BLaER1 treated with 17β-estradiol and CSF1 and Interleukin-3, amounts not matched to agents 10 nM and 100 nM (cell line): ENCODE measurements at regions not wholly inside any gene's neighbourhood (a gene's known extent, or its start where the extent isn't known, plus 50 kb on each side); places are given as distances from the start of the nearest gene placed in this dataset.

Experiments used
- H3K27ac ChIP-seq, 11 experiments: shearing (Covaris generic); formaldehyde crosslinking; 2 replicates each; pipeline ENCODE4 v1.8.1; 2022
- H3K27me3 ChIP-seq, 11 experiments: shearing (Covaris generic); formaldehyde crosslinking; 2 replicates each; pipeline ENCODE4 v1.8.1; 2022
- H3K36me3 ChIP-seq, 11 experiments: shearing (Covaris generic); formaldehyde crosslinking; 2 replicates each; pipeline ENCODE4 v1.8.1; 2022
- H3K4me1 ChIP-seq, 10 experiments: shearing (Covaris generic); formaldehyde crosslinking; 2 replicates each; pipeline ENCODE4 v1.8.1; 2022
- H3K4me2 ChIP-seq, 11 experiments: shearing (Covaris generic); formaldehyde crosslinking; 2 replicates each; pipeline ENCODE4 v1.8.1; 2022
- H3K4me3 ChIP-seq, 10 experiments: shearing (Covaris generic); formaldehyde crosslinking; 2 replicates each; pipeline ENCODE4 v1.8.1; 2022
- H3K9ac ChIP-seq, 11 experiments: shearing (Covaris generic); formaldehyde crosslinking; 2 replicates each; pipeline ENCODE4 v1.8.1; 2022
- H3K9me3 ChIP-seq, 11 experiments: shearing (Covaris generic); formaldehyde crosslinking; replicated peaks in 1 of 11; 2 replicates each; pipeline ENCODE4 v1.8.1; 2022
- H4K20me1 ChIP-seq, 11 experiments: shearing (Covaris generic); formaldehyde crosslinking; 2 replicates each; pipeline ENCODE4 v1.8.1; 2022
- Cebpa-rat ChIP-seq, 11 experiments: shearing (Covaris generic); IDR thresholded peaks; 2 replicates each; pipeline ENCODE4 v1.8.1; 2022

DNA sequence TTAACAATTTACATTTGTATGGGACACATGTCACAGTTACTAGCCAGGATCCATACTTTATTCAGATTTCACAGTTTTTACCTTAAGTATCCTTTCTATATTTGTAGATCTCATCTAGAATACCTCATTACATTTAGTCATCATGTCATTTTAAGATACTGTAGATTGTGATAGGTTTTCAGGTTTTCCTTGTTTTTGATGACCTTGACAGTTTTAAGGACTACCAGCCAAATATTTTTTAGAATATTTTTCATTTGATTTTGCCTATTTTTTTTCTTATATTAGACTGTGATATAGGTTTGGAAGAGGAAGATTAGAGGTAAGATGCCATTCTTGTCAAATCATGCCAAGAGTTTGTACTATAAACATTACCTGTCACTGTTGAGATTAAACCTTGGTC, 460.3 kb downstream of the ANKRD7 start:
- TF ChIP-seq Cebpa-rat (IDR thresholded peaks at IDR 0.05), result no peak
- Histone ChIP-seq H3K27ac (no peak overlapping the region), H3K4me2 (no peak overlapping the region), H3K27me3 (no peaks in the 10 kb centered on the region), H3K9me3 (no peaks in the 10 kb centered on the region), H3K4me1 (no peaks in the 10 kb centered on the region), H3K36me3 (no peaks in the 10 kb centered on the region), H4K20me1 (no peaks in the 10 kb centered on the region), H3K9ac (no peak overlapping the region), H3K4me3 (no peak overlapping the region)

DNA sequence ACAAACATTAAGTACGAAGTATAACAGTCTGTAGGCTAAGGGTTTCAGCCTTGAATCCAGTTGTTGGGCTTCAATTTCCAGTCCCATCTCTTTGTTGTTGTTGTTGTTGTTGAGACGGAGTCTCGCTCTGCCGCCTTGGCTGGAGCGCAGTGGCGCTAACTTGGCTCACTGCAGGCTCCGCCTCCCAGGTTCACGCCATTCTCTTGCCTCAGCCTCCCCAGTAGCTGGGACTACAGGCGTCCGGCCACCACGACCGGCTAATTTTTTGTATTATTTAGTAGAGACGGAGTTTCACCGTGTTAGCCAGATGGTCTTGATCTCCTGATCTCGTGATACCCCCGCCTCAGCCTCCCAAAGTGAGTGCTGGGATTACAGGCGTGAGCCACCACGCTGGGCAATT, 464.9 kb downstream of the ANKRD7 start:
- Histone ChIP-seq H4K20me1 (no peaks in the 10 kb centered on the region), H3K9me3 (no peaks in the 10 kb centered on the region), H3K4me1 (no peaks in the 10 kb centered on the region), H3K27me3 (no peaks in the 10 kb centered on the region), H3K4me3 (no peak overlapping the region), H3K9ac (no peak overlapping the region), H3K27ac (no peak overlapping the region), H3K4me2 (no peak overlapping the region), H3K36me3 (no peaks in the 10 kb centered on the region)
- TF ChIP-seq Cebpa-rat (IDR thresholded peaks at IDR 0.05), result no peak

DNA sequence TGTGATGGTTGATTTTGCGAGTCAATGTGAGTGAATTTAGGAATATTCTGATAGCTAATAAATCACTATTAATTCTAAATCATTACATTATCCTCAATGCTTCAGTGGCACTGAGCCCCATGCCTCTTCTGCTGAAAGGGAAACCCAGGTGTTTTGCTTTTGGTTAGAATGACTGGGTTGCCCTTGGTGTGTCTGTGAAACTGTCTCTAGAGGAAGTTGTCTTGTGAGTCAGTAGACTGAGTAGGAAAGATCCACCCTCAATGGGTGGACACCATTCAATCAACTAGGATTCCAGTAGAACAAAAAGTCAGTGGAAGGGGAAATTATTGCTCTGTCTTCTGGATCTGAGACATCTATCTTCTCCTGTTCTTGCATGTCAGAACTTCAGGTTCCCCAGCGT, 472.4 kb downstream of the ANKRD7 start:
- Histone ChIP-seq H3K9me3 (no peaks in the 10 kb centered on the region), H4K20me1 (no peaks in the 10 kb centered on the region), H3K27me3 (no peaks in the 10 kb centered on the region), H3K4me2 (no peak overlapping the region), H3K36me3 (no peaks in the 10 kb centered on the region), H3K4me3 (no peak overlapping the region), H3K4me1 (no peaks in the 10 kb centered on the region), H3K9ac (no peak overlapping the region), H3K27ac (no peak overlapping the region)
- no peak for TF ChIP-seq Cebpa-rat (IDR thresholded peaks at IDR 0.05)

DNA sequence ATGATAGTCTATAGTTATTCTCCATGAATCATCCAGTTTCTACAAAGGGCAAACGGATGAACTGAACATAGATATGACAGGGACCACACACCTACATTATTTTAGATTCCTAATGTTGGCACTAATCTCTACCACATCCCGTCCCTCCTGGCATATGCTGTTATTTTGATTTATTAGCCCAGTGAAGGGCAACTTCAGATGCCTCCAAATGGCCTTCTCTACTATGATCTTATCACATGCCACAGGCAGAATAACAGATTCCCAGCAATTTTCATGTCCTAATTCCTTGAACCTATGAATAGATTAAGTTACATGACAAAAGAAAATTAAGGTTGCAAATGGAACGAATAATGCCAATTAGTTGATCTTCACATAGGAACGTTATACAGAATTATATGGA, 474.7 kb downstream of the ANKRD7 start:
- no peak overlapping the region for H3K4me3 ChIP-seq
- H3K9me3 ChIP-seq, result no peaks in the 10 kb centered on the region
- no peak overlapping the region for H3K4me2 ChIP-seq
- H3K4me1 ChIP-seq, result no peaks in the 10 kb centered on the region
- H3K36me3 ChIP-seq, result no peaks in the 10 kb centered on the region
- no peaks in the 10 kb centered on the region for H3K27me3 ChIP-seq
- no peaks in the 10 kb centered on the region for H4K20me1 ChIP-seq
- H3K27ac ChIP-seq, result no peak overlapping the region
- no peak overlapping the region for H3K9ac ChIP-seq
- no peak for TF ChIP-seq Cebpa-rat (IDR thresholded peaks at IDR 0.05)

DNA sequence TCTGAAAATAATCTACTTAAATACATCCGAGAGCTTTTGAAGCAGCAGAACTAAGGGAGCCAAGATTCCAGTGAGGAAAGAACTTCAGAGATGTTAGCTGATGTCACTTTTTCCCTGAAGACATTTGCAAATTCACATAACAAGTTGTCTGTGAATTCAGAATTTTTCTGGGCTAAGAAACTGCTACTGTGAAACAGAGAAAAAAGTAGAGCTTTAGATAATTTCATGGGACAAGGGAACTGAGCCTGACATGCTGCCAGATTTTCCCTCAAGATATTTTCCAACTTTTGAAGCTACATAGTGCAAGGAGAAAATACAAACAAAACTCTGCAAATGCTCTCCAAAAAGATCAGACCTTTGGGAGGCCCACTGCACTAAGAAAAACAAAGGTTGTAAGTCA, 484.2 kb downstream of the ANKRD7 start:
- H3K9ac ChIP-seq, result no peak overlapping the region
- no peak overlapping the region for H3K4me3 ChIP-seq
- H4K20me1 ChIP-seq, result no peaks in the 10 kb centered on the region
- no peaks in the 10 kb centered on the region for H3K9me3 ChIP-seq
- H3K36me3 ChIP-seq, result no peaks in the 10 kb centered on the region
- H3K4me2 ChIP-seq, result no peak overlapping the region
- H3K27ac ChIP-seq, result no peak overlapping the region
- H3K27me3 ChIP-seq, result no peaks in the 10 kb centered on the region
- H3K4me1 ChIP-seq, result no peaks in the 10 kb centered on the region
- TF ChIP-seq Cebpa-rat (IDR thresholded peaks at IDR 0.05), result no peak

DNA sequence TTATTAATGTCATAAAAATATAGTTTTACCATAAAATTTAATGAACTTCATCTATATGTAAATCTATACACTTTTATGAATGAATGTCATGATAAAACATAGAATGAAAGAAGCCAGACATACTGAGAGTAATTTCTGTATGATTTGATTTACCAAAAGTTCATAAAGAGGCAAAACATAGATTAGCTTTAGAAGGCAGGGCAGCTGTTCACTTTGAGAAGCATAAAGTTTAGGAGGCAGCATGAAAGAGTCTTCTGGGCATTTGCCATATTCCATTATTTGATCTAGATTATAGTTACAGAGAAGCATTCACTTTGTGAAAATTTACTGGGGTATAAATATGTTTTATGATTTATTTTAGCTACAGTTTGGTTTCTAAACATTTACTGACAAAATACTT, 487.2 kb downstream of the ANKRD7 start:
- no peaks in the 10 kb centered on the region for H3K4me1 ChIP-seq
- no peaks in the 10 kb centered on the region for H3K27me3 ChIP-seq
- H3K9ac ChIP-seq, result no peak overlapping the region
- no peak overlapping the region for H3K27ac ChIP-seq
- H3K4me3 ChIP-seq, result no peak overlapping the region
- no peak for TF ChIP-seq Cebpa-rat (IDR thresholded peaks at IDR 0.05)
- no peaks in the 10 kb centered on the region for H3K9me3 ChIP-seq
- H3K36me3 ChIP-seq, result no peaks in the 10 kb centered on the region
- no peak overlapping the region for H3K4me2 ChIP-seq
- no peaks in the 10 kb centered on the region for H4K20me1 ChIP-seq

DNA sequence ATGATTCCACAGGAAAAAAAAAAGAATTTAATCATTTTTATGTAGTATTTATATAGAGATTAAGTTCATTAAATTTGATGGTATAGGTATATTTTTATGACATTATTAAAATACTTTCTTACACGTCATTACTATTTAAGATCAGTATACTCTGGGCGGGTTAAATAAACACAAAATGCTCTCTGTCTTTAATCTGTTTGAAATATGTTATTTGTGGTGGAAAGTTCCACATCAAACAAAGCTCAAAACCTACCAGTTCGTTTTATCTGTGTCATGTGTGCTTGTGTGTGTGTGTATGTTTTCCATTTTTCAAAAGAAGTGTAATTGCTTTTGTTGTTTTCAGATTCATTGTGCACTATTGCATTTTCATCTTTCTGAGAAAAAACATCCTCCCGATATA, 488.5 kb downstream of the ANKRD7 start:
- no peak for TF ChIP-seq Cebpa-rat (IDR thresholded peaks at IDR 0.05)
- Histone ChIP-seq H4K20me1 (no peaks in the 10 kb centered on the region), H3K4me3 (no peak overlapping the region), H3K27ac (no peak overlapping the region), H3K27me3 (no peaks in the 10 kb centered on the region), H3K4me2 (no peak overlapping the region), H3K9me3 (no peaks in the 10 kb centered on the region), H3K4me1 (no peaks in the 10 kb centered on the region), H3K9ac (no peak overlapping the region), H3K36me3 (no peaks in the 10 kb centered on the region)

DNA sequence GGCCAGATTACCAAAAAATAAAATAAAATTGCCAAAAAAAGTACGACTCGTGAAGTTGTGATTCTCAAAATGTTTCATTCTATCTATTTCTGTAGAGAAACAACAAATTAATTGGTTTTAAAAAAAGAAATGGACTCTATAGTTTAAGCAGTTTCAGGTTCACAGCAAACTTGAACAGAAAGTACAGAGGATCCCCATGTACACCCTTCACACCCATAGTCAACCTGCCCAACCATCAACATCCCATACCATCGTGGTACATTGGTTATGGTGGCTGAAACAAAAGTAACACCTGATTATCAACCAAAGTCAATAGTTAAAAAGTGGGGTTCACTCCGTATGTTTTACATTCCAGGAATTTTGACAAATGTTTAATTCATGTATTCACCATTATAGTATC, 496.1 kb downstream of the ANKRD7 start:
- no peak overlapping the region for H3K9ac ChIP-seq
- no peaks in the 10 kb centered on the region for H3K36me3 ChIP-seq
- H3K4me1 ChIP-seq, result no peaks in the 10 kb centered on the region
- H3K4me3 ChIP-seq, result no peak overlapping the region
- H4K20me1 ChIP-seq, result no peaks in the 10 kb centered on the region
- H3K4me2 ChIP-seq, result no peak overlapping the region
- no peak overlapping the region for H3K27ac ChIP-seq
- no peak for TF ChIP-seq Cebpa-rat (IDR thresholded peaks at IDR 0.05)
- H3K9me3 ChIP-seq, result no peaks in the 10 kb centered on the region
- H3K27me3 ChIP-seq, result no peaks in the 10 kb centered on the region

DNA sequence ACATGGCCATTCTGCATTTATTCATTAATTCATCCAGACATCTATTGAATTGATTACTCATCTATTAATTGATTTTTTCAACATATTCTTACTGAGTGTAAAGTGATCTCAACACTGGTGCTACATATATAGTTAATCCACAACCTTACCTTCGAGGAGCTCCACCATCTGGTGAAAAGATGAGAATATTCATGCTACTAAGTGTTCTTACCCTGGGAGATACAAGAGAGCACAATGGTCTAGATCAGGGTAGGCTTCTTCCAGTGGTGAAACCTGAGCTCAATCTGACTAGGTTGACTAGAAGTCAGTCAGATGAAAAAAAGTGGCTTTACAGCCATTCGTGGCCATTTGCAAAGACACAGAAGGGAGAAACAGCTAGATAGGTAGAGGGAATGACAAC, 507.4 kb downstream of the ANKRD7 start:
- no peaks in the 10 kb centered on the region; a peak in 1 of 22 replicates for H3K9me3 ChIP-seq
- peaks cover 0 to 7% (median 0%) of the 10 kb centered on the region in 10 experiments; a peak in 4 of 20 replicates for H3K4me1 ChIP-seq
- H3K27me3 ChIP-seq, result no peaks in the 10 kb centered on the region
- no peaks in the 10 kb centered on the region for H3K36me3 ChIP-seq
- no peak overlapping the region for H3K4me2 ChIP-seq
- H3K27ac ChIP-seq, result no peak overlapping the region
- TF ChIP-seq Cebpa-rat (IDR thresholded peaks at IDR 0.05), result no peak
- H3K9ac ChIP-seq, result no peak overlapping the region
- H4K20me1 ChIP-seq, result no peaks in the 10 kb centered on the region
- no peak overlapping the region for H3K4me3 ChIP-seq

DNA sequence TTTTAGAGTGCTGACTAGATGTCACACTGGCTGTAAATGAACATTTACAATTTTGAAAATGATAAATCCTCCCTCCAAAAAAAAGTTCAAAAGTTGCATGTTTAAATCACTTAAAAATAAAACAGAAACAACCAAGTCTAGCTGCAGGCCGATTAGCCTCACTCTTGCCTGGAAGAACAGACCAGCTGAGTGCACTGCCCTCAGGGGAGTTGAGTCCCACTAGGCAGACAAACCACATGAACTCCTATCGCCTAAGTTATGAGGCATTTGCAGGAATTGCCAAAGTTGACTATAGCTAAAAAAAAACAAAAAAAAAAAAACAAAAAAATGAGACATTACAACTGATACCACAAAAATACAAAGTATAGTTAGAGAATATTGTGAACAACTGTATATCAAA, 510.0 kb downstream of the ANKRD7 start:
- Histone ChIP-seq H3K9me3 (no peaks in the 10 kb centered on the region; a peak in 1 of 22 replicates), H3K4me1 (peaks cover 0 to 7% (median 0%) of the 10 kb centered on the region in 10 experiments; a peak in 4 of 20 replicates), H3K36me3 (no peaks in the 10 kb centered on the region), H3K27ac (no peak overlapping the region), H3K9ac (no peak overlapping the region), H4K20me1 (no peaks in the 10 kb centered on the region), H3K4me2 (peak overlapping the region in 3 of 11 experiments; percentile 4 to 33 (median 22); a peak in 4 of 22 replicates), H3K27me3 (no peaks in the 10 kb centered on the region), H3K4me3 (no peak overlapping the region)
- no peak for TF ChIP-seq Cebpa-rat (IDR thresholded peaks at IDR 0.05)

DNA sequence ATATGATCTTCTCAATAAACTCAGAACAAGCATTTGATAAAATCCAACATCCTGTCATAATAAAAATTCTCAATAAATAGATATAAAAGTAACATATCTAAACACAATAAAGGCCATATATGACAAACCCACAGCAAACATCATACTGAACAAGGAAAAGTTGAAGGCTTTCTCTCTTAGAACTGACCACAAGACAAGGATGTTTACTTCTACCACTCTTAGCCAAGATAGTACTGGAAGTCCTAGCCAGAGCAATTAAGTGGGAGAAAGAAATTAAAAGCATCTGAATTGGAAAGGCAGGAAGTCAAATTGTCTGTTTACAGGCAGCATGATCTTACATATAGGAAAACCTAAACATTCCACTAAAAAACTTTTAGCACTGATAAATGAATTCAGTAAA, 510.9 kb downstream of the ANKRD7 start:
- H3K36me3 ChIP-seq, result no peaks in the 10 kb centered on the region
- no peaks in the 10 kb centered on the region; a peak in 1 of 22 replicates for H3K9me3 ChIP-seq
- no peak overlapping the region for H3K4me2 ChIP-seq
- H4K20me1 ChIP-seq, result no peaks in the 10 kb centered on the region
- H3K4me3 ChIP-seq, result no peak overlapping the region
- no peak for TF ChIP-seq Cebpa-rat (IDR thresholded peaks at IDR 0.05)
- no peaks in the 10 kb centered on the region for H3K27me3 ChIP-seq
- no peak overlapping the region for H3K9ac ChIP-seq
- H3K27ac ChIP-seq, result no peak overlapping the region
- H3K4me1 ChIP-seq, result peaks cover 0 to 7% (median 0%) of the 10 kb centered on the region in 10 experiments; a peak in 4 of 20 replicates
